ENCODE measurements at regions not wholly inside any gene's neighbourhood (a gene's known extent, or its start where the extent isn't known, plus 50 kb on each side); places are given as distances from the start of the nearest gene placed in this dataset.

DNA sequence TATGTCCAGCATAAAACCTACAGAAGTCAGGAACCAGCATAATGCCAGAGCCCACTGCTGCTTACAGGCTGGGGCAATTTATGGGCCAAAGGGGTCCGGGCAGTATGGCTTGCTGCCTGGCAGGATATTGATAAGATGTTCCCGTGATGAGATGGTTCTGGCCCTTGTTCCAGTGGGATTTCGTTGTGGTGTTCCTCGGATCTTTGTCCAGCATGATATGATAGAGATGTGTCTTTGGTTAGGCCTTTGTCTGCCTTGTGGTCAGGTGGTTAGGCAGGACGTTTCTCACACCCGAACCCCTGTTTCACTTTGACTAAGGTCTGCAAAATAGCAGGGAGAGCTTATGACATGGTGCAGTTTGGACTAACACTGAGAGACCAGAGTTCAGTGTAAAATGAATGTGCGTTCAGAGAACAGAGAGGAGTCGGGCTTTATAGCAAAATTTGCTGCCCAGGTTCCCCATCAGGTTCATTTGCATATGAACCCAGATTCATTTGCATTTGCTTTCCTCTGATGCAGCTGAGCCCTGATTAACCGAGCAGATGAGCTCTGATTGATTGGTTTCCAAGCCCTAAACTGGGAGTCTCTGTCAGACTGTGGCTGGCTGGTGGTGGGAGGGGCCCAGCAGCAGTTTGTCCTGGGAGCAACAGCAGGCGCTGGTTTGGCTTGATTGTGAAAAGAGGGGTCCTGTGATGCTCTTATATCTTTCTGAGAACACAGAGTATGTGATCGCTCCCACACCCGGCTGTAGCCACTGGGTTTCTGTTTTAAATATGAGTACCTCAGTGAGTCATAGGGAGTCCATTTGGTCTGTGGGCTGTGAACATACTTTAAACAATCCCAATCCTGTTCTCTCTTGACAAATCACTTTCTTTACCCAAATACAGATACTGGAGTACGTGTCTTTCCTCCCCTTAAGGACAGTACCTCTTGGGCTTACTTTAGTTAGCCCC lies 156.3 kb upstream of the PZP start:
- peak; percentile 71 for FAIRE-seq
- intact Hi-C loops (cut with micrococcal nuclease; ENCODE audit: unreplicated experiment), result no loop called here
- TF ChIP-seq, protein P1, sequence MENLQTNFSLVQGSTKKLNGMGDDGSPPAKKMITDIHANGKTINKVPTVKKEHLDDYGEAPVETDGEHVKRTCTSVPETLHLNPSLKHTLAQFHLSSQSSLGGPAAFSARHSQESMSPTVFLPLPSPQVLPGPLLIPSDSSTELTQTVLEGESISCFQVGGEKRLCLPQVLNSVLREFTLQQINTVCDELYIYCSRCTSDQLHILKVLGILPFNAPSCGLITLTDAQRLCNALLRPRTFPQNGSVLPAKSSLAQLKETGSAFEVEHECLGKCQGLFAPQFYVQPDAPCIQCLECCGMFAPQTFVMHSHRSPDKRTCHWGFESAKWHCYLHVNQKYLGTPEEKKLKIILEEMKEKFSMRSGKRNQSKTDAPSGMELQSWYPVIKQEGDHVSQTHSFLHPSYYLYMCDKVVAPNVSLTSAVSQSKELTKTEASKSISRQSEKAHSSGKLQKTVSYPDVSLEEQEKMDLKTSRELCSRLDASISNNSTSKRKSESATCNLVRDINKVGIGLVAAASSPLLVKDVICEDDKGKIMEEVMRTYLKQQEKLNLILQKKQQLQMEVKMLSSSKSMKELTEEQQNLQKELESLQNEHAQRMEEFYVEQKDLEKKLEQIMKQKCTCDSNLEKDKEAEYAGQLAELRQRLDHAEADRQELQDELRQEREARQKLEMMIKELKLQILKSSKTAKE (CRISPR knock-in tag; IDR thresholded peaks at IDR 0.05; ENCODE audit: borderline replicate concordance), result no peak
- TF ChIP-seq SOX5 (CRISPR knock-in tag; IDR thresholded peaks at IDR 0.05; ENCODE audit: borderline replicate concordance) (0 out of 2 replicates have a peak, but pooled peaks have one; percentile 34), FOSL2 (CRISPR knock-in tag; IDR thresholded peaks at IDR 0.05) (peak; percentile 63), ATRX (CRISPR knock-in tag; IDR thresholded peaks at IDR 0.05; ENCODE audit: borderline replicate concordance) (no peak), RBFOX2 (IDR thresholded peaks at IDR 0.05; ENCODE audit: low read depth, low read length) (0 out of 2 replicates have a peak, but pooled peaks have one; percentile 22), SAP130 (CRISPR knock-in tag; IDR thresholded peaks at IDR 0.05; ENCODE audit: low read depth) (peak; percentile 35; the same call in 1 of the 2 replicates), ZNF761 (CRISPR knock-in tag; conservative IDR thresholded peaks at IDR 0.05) (0 out of 2 replicates have a peak, but pooled peaks have one; percentile 33), HDAC2 (CRISPR knock-in tag; IDR thresholded peaks at IDR 0.05) (no peak)
- TF ChIP-seq, protein P2, sequence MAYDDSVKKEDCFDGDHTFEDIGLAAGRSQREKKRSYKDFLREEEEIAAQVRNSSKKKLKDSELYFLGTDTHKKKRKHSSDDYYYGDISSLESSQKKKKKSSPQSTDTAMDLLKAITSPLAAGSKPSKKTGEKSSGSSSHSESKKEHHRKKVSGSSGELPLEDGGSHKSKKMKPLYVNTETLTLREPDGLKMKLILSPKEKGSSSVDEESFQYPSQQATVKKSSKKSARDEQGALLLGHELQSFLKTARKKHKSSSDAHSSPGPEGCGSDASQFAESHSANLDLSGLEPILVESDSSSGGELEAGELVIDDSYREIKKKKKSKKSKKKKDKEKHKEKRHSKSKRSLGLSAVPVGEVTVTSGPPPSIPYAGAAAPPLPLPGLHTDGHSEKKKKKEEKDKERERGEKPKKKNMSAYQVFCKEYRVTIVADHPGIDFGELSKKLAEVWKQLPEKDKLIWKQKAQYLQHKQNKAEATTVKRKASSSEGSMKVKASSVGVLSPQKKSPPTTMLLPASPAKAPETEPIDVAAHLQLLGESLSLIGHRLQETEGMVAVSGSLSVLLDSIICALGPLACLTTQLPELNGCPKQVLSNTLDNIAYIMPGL (CRISPR knock-in tag; IDR thresholded peaks at IDR 0.05; ENCODE audit: borderline replicate concordance in 1 of 2, low read depth in 1 of 2), result 0 out of 4 replicates have a peak, but pooled peaks of 1 of the 2 experiments have one; percentile 18
- TF ChIP-seq, protein P3, sequence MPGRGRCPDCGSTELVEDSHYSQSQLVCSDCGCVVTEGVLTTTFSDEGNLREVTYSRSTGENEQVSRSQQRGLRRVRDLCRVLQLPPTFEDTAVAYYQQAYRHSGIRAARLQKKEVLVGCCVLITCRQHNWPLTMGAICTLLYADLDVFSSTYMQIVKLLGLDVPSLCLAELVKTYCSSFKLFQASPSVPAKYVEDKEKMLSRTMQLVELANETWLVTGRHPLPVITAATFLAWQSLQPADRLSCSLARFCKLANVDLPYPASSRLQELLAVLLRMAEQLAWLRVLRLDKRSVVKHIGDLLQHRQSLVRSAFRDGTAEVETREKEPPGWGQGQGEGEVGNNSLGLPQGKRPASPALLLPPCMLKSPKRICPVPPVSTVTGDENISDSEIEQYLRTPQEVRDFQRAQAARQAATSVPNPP (CRISPR knock-in tag; IDR thresholded peaks at IDR 0.05), result 0 out of 2 replicates have a peak, but pooled peaks have one; percentile 26
- TF ChIP-seq, protein P4, sequence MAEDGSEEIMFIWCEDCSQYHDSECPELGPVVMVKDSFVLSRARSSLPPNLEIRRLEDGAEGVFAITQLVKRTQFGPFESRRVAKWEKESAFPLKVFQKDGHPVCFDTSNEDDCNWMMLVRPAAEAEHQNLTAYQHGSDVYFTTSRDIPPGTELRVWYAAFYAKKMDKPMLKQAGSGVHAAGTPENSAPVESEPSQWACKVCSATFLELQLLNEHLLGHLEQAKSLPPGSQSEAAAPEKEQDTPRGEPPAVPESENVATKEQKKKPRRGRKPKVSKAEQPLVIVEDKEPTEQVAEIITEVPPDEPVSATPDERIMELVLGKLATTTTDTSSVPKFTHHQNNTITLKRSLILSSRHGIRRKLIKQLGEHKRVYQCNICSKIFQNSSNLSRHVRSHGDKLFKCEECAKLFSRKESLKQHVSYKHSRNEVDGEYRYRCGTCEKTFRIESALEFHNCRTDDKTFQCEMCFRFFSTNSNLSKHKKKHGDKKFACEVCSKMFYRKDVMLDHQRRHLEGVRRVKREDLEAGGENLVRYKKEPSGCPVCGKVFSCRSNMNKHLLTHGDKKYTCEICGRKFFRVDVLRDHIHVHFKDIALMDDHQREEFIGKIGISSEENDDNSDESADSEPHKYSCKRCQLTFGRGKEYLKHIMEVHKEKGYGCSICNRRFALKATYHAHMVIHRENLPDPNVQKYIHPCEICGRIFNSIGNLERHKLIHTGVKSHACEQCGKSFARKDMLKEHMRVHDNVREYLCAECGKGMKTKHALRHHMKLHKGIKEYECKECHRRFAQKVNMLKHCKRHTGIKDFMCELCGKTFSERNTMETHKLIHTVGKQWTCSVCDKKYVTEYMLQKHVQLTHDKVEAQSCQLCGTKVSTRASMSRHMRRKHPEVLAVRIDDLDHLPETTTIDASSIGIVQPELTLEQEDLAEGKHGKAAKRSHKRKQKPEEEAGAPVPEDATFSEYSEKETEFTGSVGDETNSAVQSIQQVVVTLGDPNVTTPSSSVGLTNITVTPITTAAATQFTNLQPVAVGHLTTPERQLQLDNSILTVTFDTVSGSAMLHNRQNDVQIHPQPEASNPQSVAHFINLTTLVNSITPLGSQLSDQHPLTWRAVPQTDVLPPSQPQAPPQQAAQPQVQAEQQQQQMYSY (CRISPR knock-in tag; IDR thresholded peaks at IDR 0.05), result no peak

More for the DNA sequence above, 156.3 kb upstream of the PZP start:
- Histone ChIP-seq H3K9ac (ENCODE audit: insufficient read depth, low read depth, low read length) (peak overlapping the region; percentile 64), H3K36me3 (replicated peaks in 1 of 2; ENCODE audit: control insufficient read depth in 1 of 2, insufficient read depth in 2 of 2, low read length in 2 of 2) (no peaks in the 10 kb centered on the region), H3K4me1 (ENCODE audit: insufficient read depth, low read length) (peaks cover 49% of the 10 kb centered on the region), H3K79me2 (ENCODE audit: insufficient read depth, low read length) (no peaks in the 10 kb centered on the region), H2AFZ (ENCODE audit: low read length) (peak overlapping the region; percentile 90), H3K4me2 (ENCODE audit: low read depth, low read length) (peak overlapping the region; percentile 86), H3K4me3 (replicated peaks in 1 of 3; ENCODE audit: insufficient read depth in 1 of 3, low read depth in 2 of 3, low read length in 3 of 3) (peak overlapping the region; percentile 16 to 52 (median 35)), H3K27me3 (ENCODE audit: control insufficient read depth in 1 of 2, insufficient read depth in 2 of 2, low read length in 2 of 2) (no peaks in the 10 kb centered on the region; a peak in 1 of 5 replicates), H4K20me1 (ENCODE audit: insufficient read depth, low read length) (no peaks in the 10 kb centered on the region), H3K27ac (ENCODE audit: extremely low read length, insufficient read depth, low read length) (peak overlapping the region; percentile 66), H3K9me3 (ENCODE audit: low read length) (no peaks in the 10 kb centered on the region)
- in situ Hi-C loops (cut with HindIII; ENCODE audit: extremely low pct_ligation_motif_present, low pct_unique_long_range_greater_than_20kb), result no loop called here
- ChIA-PET POLR2A (interaction anchor here (0.8 to 1.4 kb wide), 3 partner anchors 10 to 14 kb away, joined by 3 to 9 read pairs (median 4); no protein-coding TSS in a partner anchor), CTCF (ENCODE audit: low intra/inter-chr PET ratio, low total read pairs) (no interaction called here)
- 2% methylated on average over 7 of the region's 13 CpGs for WGBS (ENCODE audit: low lambda C conversion rate)
- no TSS peak for BruUV-seq (replicated peaks)
- DNase-seq (ENCODE audit: low spot score) (peak; percentile 46), ATAC-seq (peak; percentile 88)
